ENCODE measurements at regions not wholly inside any gene's neighbourhood (a gene's known extent, or its start where the extent isn't known, plus 50 kb on each side); places are given as distances from the start of the nearest gene placed in this dataset.

GRCh38 chr3:163132111-163132510 is 1635.5 kb downstream of the OTOL1 start:
- Histone ChIP-seq H3K27me3 (replicated peaks; ENCODE audit: insufficient read depth) (no peaks in the 10 kb centered on the region), H3K4me1 (ENCODE audit: control insufficient read depth in 1 of 2, low read depth in 2 of 2) (no peaks in the 10 kb centered on the region), H3K9me3 (no peaks in the 10 kb centered on the region), H3K27ac (no peak overlapping the region), H3K36me3 (no peaks in the 10 kb centered on the region), H3K4me3 (no peak overlapping the region)
- no peak for ATAC-seq (ENCODE audit: insufficient number of reproducible peaks, low FRiP score, low read depth)
- no peak for DNase-seq (ENCODE audit: low spot score)
- no peak for TF ChIP-seq CTCF (IDR thresholded peaks at IDR 0.05)

- no peak overlapping the region for H3K4me3 ChIP-seq
- no peaks in the 10 kb centered on the region for H3K36me3 ChIP-seq
- peaks cover 3% of the 10 kb centered on the region for H3K9me3 ChIP-seq
- no peak overlapping the region for H3K27ac ChIP-seq
- no peaks in the 10 kb centered on the region for H3K4me1 ChIP-seq (ENCODE audit: control insufficient read depth in 1 of 2, low read depth in 2 of 2)
- DNase-seq (ENCODE audit: low spot score): no peak
- TF ChIP-seq CTCF (IDR thresholded peaks at IDR 0.05): no peak
- ATAC-seq (ENCODE audit: insufficient number of reproducible peaks, low FRiP score, low read depth): no peak
- H3K27me3 ChIP-seq (replicated peaks; ENCODE audit: insufficient read depth): no peaks in the 10 kb centered on the region
Observed at GRCh38 chr3:163129287-163129686, 1632.7 kb downstream of the OTOL1 start.

- H3K27me3 ChIP-seq (replicated peaks; ENCODE audit: insufficient read depth): no peaks in the 10 kb centered on the region
- no peak for TF ChIP-seq CTCF (IDR thresholded peaks at IDR 0.05)
- H3K36me3 ChIP-seq: no peaks in the 10 kb centered on the region
- H3K4me3 ChIP-seq: no peak overlapping the region
- H3K27ac ChIP-seq: no peak overlapping the region
- ATAC-seq (ENCODE audit: insufficient number of reproducible peaks, low FRiP score, low read depth) (no peak), DNase-seq (ENCODE audit: low spot score) (no peak)
- H3K9me3 ChIP-seq: peaks cover 3% of the 10 kb centered on the region
- no peaks in the 10 kb centered on the region for H3K4me1 ChIP-seq (ENCODE audit: control insufficient read depth in 1 of 2, low read depth in 2 of 2)
Observed at GRCh38 chr3:163126115-163126514, 1629.5 kb downstream of the OTOL1 start.

Measured in thoracic aorta (tissue), 2 donors.